ENCODE measurements at regions not wholly inside any gene's neighbourhood (a gene's known extent, or its start where the extent isn't known, plus 50 kb on each side); places are given as distances from the start of the nearest gene placed in this dataset.
A peak's percentile ranks its signal among the peaks of the same experiment; 100 is the strongest.

GRCh38 chrX:10288373-10288975, 131.7 kb downstream of the CLCN4 start:
- no peak for DNase-seq (ENCODE audit: low read depth in 2 of 2)

GRCh38 chrX:10296576-10296975, 139.8 kb downstream of the CLCN4 start:
- no peak for DNase-seq (ENCODE audit: low read depth in 2 of 2)

DNA sequence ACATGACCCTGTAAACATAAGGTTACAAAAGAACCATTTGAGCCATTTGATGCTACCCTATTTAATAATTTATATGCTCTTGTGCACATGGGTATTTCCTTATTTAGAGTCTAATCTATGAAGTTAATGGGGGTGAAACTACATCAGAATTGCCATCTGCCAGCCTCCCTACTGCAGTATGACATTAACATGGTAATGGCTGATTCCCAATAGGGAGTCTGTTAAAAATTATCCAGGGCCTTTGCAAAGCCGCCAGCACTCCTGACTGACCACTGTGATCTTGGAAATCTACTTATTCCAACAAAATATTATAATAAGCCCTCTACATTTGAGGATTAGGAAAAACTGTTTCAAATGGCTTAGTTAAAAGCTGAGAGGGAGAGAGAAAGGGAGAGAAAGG, 153.7 kb downstream of the CLCN4 start:
- no peak for DNase-seq (ENCODE audit: low read depth in 2 of 2)

DNA sequence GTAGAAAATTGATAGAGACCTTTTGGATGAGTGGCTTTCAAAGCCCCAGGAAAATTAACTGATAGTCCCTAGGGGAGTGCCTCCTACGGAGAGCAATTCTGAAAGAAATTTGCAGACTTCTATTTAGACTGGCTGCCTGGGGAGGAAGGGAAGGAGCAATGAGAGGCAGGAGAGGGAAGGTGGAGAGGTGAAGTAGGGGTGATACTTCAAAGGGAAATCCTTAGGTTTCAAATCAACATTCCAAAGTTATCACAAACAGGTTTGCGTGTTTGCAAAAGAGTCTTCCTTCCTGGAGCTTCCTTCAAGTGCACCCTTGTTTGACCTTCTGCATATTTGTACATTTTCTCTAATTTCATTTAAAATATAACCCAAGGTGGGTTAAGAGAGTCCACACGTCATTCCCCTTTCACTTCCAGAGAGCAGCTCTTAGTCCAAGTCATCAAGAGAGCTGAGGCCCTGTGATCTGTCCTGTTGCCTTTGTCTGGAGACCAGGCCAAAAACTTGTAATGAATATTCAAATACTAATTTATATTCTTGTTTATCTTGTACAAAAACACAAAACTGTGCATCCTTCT, 157.8 kb downstream of the CLCN4 start:
- no peak for DNase-seq (ENCODE audit: low read depth in 2 of 2)

GRCh38 chrX:10325611-10326010, 168.8 kb downstream of the CLCN4 start:
- no peak for DNase-seq (ENCODE audit: low read depth in 2 of 2)

GRCh38 chrX:10326578-10326977, 169.8 kb downstream of the CLCN4 start:
- peak in 1 of 2 donors; percentile 16 for DNase-seq (ENCODE audit: low read depth in 2 of 2)

DNA sequence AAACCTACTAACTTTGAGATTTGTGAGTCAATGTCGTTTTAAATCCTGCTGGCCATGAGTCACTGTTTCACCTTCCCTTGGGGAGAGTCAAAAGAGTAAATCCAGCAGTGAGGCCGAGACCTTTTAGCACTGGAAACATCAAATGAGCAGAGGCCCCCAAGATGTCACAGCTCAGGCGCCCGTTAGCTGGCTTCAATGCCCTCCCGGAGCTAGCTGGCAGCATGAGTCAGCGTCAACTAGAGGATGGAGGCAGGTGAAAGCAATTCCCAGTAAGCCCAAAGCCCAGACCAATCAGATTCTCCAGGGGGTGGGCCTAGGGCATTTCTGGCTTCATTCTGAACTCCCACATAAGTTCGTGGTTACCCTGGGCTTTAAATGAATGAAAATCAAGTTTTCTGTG, 170.9 kb downstream of the CLCN4 start:
- no peak for DNase-seq (ENCODE audit: low read depth in 2 of 2)

DNA sequence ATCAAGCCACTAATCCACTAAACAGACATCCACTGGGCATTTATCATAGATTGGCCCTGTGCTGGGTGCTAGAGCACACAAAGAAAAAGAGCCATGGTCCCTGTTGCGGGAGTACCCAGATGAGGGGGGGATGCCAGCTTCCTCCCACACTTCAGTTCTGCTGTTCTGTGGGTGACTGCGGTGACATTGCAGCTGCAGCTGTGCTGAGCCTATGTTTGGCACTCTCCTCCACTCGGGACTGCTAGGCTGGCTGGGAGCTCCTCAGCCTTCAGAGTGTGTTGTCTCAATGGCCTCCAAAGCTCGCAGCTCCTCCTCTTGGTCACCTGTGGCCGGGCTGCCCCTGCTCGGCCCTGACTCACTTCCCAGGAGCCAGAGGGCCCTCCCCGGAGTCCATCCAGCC, 173.2 kb downstream of the CLCN4 start:
- DNase-seq (ENCODE audit: low read depth in 2 of 2): no peak

GRCh38 chrX:10341309-10341708, 184.5 kb downstream of the CLCN4 start:
- no peak for DNase-seq (ENCODE audit: low read depth in 2 of 2)

DNA sequence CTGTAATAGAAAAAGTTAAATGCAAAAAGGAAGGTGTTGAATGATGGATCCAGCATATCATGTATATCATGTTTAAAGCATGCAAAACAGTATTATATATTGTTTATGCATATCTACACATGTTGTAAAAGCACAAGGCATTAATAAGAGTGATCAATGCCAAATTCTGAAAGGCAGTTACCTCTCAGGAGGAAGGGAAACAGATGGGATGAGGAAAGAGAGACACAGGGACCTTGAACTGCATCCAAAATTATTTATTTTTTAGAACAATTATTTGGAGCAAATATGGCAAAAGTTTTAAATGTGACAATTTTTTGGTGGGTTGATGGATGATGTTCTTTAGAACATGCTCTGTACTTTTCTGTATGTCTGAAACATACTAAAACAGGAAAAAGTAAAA, 193.4 kb downstream of the CLCN4 start:
- DNase-seq (ENCODE audit: low read depth in 2 of 2): no peak

DNA sequence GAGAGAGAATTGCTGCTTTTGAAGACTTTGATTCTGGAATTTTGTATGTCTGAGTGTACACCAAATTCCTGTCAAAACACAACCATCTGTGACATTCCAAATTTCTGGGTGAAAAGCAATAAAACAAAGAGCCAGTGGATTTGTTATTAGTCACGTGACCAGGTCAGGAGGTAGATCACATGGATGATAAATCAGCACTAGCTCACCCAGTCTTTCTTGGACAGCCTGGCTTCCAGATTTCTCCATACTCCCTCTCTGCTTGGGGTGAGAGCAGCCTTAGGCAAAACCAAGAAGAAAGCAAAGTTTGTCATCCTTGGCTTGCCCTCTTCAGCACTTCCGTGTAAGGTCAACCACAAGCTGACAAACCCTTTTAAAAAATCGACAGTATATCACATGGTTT, 194.2 kb downstream of the CLCN4 start:
- no peak for DNase-seq (ENCODE audit: low read depth in 2 of 2)

GRCh38 chrX:10352536-10352935, 195.8 kb downstream of the CLCN4 start:
- DNase-seq (ENCODE audit: low read depth in 2 of 2): no peak

DNA sequence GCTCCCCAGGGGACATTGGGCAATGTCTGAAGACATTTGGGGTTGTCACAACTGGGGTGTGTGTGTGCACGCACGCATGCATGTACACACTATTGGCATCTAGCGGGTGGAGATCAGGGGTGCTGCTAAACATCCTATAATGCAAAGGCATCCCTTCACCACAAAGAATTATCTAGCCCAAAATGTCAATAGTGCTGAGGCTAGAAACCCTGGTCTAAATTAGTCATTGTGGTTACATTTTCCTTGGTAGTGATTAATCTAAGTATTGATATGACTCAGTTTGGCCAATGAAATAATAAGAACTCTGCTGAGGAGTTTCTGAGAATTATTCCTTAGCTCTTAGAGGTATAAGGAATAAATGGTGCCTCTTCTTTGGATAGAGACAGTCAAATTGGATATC, 200.2 kb downstream of the CLCN4 start:
- DNase-seq (ENCODE audit: low read depth in 2 of 2): no peak

GRCh38 chrX:10358958-10359357, 202.2 kb downstream of the CLCN4 start:
- DNase-seq (ENCODE audit: low read depth in 2 of 2): no peak

DNA sequence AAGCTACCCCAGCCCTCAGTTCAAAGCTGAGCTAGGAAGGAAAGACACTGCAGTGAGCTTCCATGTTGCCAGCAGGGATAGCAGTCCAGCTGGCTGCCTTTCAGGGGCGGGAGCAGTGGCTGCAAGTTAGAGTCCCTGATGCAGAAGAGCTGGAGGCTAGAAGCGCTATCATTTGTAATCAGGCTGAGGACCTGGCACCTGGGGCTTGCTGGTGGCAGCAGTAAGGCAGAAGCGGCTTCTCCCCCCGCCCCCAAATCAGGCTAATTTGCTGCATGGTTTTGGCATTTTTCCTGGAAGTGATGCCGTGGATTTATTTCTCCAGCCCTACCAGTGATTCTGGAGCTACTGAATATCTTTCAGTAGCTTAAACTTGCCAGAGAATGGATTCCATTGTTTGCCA, 203.3 kb downstream of the CLCN4 start:
- no peak for DNase-seq (ENCODE audit: low read depth in 2 of 2)

- DNase-seq (ENCODE audit: low read depth in 2 of 2): peak; percentile 65 to 69
Observed at GRCh38 chrX:10365532-10366265, 208.9 kb downstream of the CLCN4 start.

DNA sequence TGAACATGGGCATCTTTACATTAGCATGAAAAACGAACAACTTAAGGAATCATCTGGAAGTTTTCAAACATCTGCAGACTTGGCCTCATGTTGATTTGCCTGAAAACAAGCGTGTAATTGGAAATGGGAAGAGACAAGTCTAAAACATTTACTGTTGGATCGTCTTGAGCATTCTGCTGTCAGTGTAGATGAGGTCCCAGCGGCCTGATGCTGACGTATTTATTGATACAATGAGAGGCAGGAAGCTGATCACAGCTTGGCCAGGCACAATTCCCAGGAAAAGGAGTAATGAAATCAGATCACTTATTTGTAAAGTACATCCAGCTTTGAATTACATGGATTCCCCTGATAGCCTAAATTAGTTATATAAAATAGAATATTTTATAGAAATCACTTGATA, 210.6 kb downstream of the CLCN4 start:
- DNase-seq (ENCODE audit: low read depth in 2 of 2): peak in 1 of 2 donors; percentile 9

DNA sequence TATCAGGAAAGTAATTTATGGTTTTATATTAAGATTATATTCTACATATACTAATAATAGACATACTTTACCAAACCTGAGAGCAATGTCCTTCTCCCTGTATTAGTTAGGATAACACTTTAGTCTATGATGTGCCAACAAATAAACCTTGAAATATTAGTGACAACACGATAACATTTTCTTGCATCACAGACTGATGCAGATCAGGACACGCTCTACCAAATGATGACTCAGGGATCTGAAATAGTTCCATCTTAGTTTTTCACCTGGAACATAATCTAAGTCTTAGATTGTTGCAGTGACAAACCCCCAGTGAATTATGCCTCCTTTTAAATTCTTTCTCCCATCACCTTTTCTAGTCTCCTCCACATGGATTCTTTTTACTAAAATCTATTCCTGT, 214.2 kb downstream of the CLCN4 start:
- DNase-seq (ENCODE audit: low read depth in 2 of 2): no peak

GRCh38 chrX:10377427-10377826, 220.7 kb downstream of the CLCN4 start:
- DNase-seq (ENCODE audit: low read depth in 2 of 2): no peak

GRCh38 chrX:10379878-10380277, 223.1 kb downstream of the CLCN4 start:
- DNase-seq (ENCODE audit: low read depth in 2 of 2): peak in 1 of 2 donors; percentile 33

DNA sequence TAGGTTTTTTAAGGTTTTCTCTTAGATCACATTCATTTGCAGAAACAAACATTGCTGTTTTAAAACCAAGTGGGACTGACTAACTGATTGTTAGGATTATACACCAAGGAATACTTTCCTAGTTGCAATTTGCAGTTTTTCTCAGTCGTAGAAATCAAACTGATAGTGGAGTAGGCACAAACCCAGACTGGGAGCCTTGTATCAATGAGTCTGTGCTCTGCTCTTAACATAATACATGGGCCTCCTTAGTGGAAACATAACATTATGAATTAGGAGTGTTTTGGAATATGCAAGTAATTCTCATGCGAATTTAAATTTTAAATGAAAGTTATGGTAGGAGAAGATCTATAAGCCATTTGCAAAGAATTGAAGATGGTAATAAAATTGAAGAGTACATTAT, 223.5 kb downstream of the CLCN4 start:
- DNase-seq (ENCODE audit: low read depth in 2 of 2): no peak

DNA sequence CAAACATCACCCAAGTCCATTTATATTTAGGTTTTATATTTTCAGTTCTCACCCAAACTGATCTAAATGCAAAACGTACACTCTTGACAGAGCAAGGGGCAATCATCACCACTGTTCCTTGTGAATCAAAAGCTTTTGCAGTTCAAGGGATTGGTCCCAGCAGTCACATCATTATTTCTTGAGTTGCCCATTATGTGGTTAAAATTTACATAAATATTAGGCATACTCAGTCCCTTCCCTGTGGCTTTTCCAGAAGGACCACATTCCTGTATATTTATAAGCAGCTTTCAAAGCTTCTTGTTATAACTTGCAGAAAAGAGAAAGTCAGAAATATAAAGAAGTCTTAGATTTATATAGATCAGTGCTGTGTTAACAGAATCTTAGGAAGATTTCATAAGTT, 224.4 kb downstream of the CLCN4 start:
- DNase-seq (ENCODE audit: low read depth in 2 of 2): no peak

GRCh38 chrX:10387011-10387410, 230.2 kb downstream of the CLCN4 start:
- no peak for DNase-seq (ENCODE audit: low read depth in 2 of 2)

Measured in dermis microvascular lymphatic vessel endothelial cell (primary cell).